ENCODE measurements at regions not wholly inside any gene's neighbourhood (a gene's known extent, or its start where the extent isn't known, plus 50 kb on each side); places are given as distances from the start of the nearest gene placed in this dataset.

DNA sequence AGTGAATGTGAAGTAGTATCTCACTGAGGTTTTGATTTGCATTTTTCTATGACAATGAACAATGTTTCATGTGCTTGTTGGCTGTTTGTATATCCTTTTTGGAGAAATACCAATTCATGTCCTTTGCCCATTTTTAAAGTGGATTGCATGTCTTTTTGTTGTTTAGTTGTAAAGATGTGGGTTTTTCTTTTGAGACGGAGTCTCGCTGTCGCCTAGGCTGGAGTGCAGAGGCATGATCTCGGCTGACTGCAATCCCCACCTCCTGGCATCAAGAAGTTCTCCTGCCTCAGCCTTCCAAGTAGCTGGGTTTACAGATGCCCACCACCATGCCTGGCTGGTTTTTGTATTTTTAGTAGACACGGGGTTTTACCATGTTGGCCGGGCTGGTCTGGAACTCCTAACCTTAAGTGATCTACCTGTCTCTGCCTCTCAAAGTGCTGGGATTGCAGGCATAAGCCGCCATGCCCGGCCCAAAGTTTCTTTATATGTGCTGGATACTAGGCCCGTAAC is 236.7 kb downstream of the MYCN start:
- no peak overlapping the region for H3K4me3 ChIP-seq (ENCODE audit: control insufficient read depth, low read depth, low read length)
- no peak for DNase-seq (ENCODE audit: low read depth)
- TF ChIP-seq, protein P1, sequence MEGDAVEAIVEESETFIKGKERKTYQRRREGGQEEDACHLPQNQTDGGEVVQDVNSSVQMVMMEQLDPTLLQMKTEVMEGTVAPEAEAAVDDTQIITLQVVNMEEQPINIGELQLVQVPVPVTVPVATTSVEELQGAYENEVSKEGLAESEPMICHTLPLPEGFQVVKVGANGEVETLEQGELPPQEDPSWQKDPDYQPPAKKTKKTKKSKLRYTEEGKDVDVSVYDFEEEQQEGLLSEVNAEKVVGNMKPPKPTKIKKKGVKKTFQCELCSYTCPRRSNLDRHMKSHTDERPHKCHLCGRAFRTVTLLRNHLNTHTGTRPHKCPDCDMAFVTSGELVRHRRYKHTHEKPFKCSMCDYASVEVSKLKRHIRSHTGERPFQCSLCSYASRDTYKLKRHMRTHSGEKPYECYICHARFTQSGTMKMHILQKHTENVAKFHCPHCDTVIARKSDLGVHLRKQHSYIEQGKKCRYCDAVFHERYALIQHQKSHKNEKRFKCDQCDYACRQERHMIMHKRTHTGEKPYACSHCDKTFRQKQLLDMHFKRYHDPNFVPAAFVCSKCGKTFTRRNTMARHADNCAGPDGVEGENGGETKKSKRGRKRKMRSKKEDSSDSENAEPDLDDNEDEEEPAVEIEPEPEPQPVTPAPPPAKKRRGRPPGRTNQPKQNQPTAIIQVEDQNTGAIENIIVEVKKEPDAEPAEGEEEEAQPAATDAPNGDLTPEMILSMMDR (conservative IDR thresholded peaks at IDR 0.05; ENCODE audit: control insufficient read depth, insufficient read depth, low read depth, low read length), result no peak

DNA sequence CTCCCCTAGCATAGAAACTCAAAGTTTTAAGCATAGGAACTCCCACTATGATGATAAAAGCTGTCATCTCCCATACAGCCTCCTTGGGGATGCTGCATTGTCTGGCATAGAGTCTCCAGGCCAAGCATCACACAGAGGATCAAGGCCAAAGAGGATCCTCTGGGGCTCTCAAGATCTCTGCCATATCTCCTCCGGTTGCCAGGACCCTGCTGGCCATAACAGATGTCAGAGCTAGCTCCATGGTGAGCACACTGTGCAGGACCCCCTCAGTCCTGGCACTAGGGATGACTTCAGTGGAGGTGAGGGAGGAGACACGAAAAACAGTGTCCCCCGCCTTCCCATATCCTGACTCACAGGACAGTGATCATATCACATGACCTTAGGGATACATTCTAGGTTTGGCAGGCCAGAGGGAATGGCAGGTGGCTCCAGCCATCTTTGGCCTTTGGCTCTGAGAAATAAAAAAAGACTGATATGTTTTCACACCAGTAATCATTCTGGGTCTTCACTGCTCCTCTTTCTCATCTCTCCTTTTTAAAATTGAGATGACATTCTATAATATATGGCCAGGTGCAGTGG is 235.0 kb downstream of the MYCN start:
- H3K4me3 ChIP-seq (ENCODE audit: control insufficient read depth, low read depth, low read length), result no peak overlapping the region

DNA sequence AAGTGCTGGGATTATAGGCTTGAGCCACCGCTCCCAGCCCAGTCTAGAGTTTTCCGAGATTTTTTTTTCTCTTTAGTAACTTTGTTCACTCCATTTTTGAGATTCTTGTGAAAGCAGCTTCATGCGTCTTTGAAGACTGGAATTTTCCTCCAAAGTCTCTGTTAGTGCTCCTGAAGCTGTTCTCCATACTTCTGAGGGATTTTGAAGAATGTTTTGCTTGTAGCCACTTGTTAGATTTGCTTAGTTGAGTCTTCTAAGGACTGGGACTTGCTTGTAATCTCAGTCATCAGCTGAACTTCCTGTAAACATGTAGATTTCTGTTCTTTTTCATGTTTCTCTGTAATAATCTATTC is 234.3 kb downstream of the MYCN start:
- H3K4me3 ChIP-seq (ENCODE audit: control insufficient read depth, low read depth, low read length), result no peak overlapping the region
- DNase-seq (ENCODE audit: low read depth), result no peak
- TF ChIP-seq, protein P1 (conservative IDR thresholded peaks at IDR 0.05; ENCODE audit: control insufficient read depth, insufficient read depth, low read depth, low read length), result no peak

More for the DNA sequence above, 235.0 kb downstream of the MYCN start:
- TF ChIP-seq, protein P1 (conservative IDR thresholded peaks at IDR 0.05; ENCODE audit: control insufficient read depth, insufficient read depth, low read depth, low read length), result no peak
- DNase-seq (ENCODE audit: low read depth), result no peak

DNA sequence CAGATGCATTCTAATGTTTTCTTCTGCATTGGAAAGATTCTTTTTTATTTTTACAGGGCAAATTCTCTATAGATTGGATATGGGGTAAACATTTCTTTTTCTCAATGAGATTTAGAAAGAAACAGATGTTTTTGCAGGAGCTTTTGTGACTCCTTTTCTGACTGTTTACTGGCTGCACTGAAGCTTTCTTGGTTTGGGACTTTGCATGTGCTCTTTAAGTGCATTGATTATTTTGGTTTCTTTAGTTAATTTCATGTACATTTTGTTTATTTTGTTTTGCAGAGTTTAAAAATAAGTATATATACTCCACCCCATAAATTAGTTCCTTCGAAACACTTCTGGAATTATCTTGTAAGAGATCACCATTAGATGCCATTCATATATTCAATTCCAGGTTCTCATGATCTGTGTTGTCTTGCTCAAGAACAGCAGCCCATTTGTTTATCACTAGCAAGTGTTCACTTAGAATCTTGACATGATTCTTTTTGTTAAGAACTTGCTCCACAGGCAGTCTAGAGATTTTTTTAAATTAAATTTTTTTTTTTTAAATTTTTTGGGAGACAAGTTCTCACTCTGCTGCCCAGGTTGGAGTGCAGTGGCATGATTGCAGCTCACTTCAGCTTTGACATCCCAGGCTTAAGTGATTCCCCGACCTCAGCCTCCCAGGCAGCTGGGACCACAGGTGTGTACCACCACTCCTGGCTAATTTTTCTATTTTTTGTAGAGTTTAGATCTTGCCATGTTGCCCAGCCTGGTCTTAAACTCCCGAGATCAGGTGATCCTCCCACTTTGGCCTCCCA is 233.7 kb downstream of the MYCN start:
- TF ChIP-seq, protein P1 (conservative IDR thresholded peaks at IDR 0.05; ENCODE audit: control insufficient read depth, insufficient read depth, low read depth, low read length), result no peak
- no peak for DNase-seq (ENCODE audit: low read depth)
- no peak overlapping the region for H3K4me3 ChIP-seq (ENCODE audit: control insufficient read depth, low read depth, low read length)

DNA sequence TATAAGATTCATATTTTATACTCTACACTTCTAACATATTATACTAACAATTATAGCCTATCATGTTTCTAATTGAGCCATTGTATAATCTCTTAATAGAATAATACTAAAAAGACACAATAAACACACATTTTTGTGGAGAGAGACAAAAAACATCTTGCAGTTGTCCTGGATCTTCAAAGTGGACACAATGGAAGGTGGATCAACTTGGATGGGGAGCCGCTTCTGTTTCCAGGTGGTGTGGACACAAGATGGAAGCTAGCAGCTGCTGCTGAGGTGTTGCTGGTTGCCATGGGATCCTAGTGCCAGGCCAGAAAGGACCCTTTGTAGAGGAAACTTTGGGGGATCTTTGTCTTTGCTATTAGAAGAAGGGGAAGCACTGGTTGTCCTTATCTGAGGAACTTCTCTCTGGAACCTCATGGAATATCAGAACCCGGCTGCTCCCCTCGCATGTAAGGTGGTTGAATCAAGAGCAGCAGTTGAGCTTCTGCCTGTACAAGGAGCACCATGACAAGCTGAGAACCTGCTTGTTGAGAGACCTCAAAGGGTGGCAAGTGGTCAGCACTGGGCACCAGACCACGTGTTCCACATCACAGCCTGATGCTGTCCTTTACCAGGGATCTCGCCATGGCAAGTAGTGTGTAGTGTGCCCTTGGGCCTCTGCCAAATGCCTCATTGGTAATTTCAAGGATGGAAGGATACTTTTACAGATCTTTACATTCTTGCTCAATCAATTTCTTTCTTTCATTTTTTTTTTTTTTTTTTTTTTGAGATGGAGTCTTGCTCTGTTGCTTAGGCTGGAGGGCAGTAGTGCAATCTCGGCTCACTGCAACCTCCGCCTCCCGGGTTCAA is 232.2 kb downstream of the MYCN start:
- TF ChIP-seq, protein P1 (conservative IDR thresholded peaks at IDR 0.05; ENCODE audit: control insufficient read depth, insufficient read depth, low read depth, low read length), result no peak
- no peak for DNase-seq (ENCODE audit: low read depth)
- H3K4me3 ChIP-seq (ENCODE audit: control insufficient read depth, low read depth, low read length), result no peak overlapping the region

DNA sequence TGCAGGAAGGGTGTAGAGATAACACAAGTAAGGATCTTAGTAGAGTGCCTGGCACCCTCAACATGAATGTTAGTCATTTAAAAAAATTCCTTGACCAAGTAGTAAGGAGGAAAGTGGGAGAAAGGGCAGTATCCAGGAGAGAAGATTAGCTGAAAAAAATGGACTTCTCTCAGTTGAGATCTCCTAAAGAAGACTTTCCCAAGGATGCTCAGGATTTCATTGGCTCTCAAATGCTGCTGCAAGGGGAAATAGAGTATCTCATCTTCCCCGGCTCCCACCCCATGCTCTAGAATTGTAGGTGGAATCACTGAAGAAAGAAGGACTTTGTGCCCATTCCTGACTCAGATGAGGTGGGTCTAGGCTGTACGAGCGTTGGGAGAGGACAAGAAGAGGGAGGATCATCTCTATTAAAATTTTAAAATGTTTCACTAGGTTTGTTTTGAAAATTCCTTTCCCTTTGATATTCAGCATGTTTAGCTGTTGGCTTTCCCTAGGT is 231.1 kb downstream of the MYCN start:
- no peak overlapping the region for H3K4me3 ChIP-seq (ENCODE audit: control insufficient read depth, low read depth, low read length)
- TF ChIP-seq, protein P1 (conservative IDR thresholded peaks at IDR 0.05; ENCODE audit: control insufficient read depth, insufficient read depth, low read depth, low read length), result no peak
- DNase-seq (ENCODE audit: low read depth), result no peak
